Hepatocyte (in vitro differentiated cells): ENCODE measurements at regions not wholly inside any gene's neighbourhood (a gene's known extent, or its start where the extent isn't known, plus 50 kb on each side); places are given as distances from the start of the nearest gene placed in this dataset.

Experiments
- DNase-seq: peaks from one replicate; pipeline ENCODE4 v3.0.0-alpha.2; 2016; ENCODE audit warnings: low spot score
- H2AFZ ChIP-seq: fragments of 200-600 bp; sonication (generic); 2 replicates; pipeline ENCODE4 v1.6.0; 2016; ENCODE audit warnings: antibody characterized with exemption, mild to moderate bottlenecking
- H3K27ac ChIP-seq: fragments of 200-600 bp; sonication (generic); 2 replicates; pipeline ENCODE4 v1.5.1; 2016; ENCODE audit warnings: mild to moderate bottlenecking
- H3K27me3 ChIP-seq: fragments of 200-600 bp; sonication (generic); 2 replicates; pipeline ENCODE4 v1.6.1; 2016
- H3K36me3 ChIP-seq: fragments of 200-600 bp; sonication (generic); replicated peaks from 2 replicates; pipeline ENCODE4 v1.5.1; 2016; ENCODE audit warnings: low read depth; ENCODE audit not compliant: insufficient read depth
- H3K4me1 ChIP-seq: fragments of 200-600 bp; sonication (generic); 2 replicates; pipeline ENCODE4 v1.5.1; 2016; ENCODE audit warnings: mild to moderate bottlenecking, moderate library complexity; ENCODE audit not compliant: insufficient read depth
- H3K4me2 ChIP-seq: fragments of 200-600 bp; sonication (generic); 2 replicates; pipeline ENCODE4 v1.6.0; 2016
- H3K4me3 ChIP-seq: fragments of 200-600 bp; sonication (generic); 2 replicates; pipeline ENCODE4 v1.5.1; 2016; ENCODE audit warnings: mild to moderate bottlenecking
- H3K79me2 ChIP-seq: fragments of 200-600 bp; sonication (generic); 2 replicates; pipeline ENCODE4 v1.6.0; 2017; ENCODE audit warnings: mild to moderate bottlenecking
- H3K9me2 ChIP-seq: fragments of 200-600 bp; sonication (generic); replicated peaks from 2 replicates; pipeline ENCODE4 v1.6.0; 2017; ENCODE audit warnings: mild to moderate bottlenecking; ENCODE audit not compliant: insufficient read depth
- H3K9me3 ChIP-seq: fragments of 200-600 bp; sonication (generic); 2 replicates; pipeline ENCODE4 v1.5.1; 2016; ENCODE audit warnings: low read depth, mild to moderate bottlenecking
- H4K20me1 ChIP-seq: fragments of 200-600 bp; sonication (generic); 2 replicates; pipeline ENCODE4 v1.6.0; 2016; ENCODE audit warnings: mild to moderate bottlenecking; ENCODE audit not compliant: insufficient read depth, poor library complexity, severe bottlenecking
- CTCF ChIP-seq: fragments of 200-600 bp; sonication (generic); IDR thresholded peaks from 2 replicates; pipeline ENCODE4 v1.5.1; 2016; ENCODE audit warnings: antibody characterized with exemption, mild to moderate bottlenecking; ENCODE audit not compliant: poor library complexity
- EZH2 ChIP-seq: fragments of 200-600 bp; sonication (generic); IDR thresholded peaks from 2 replicates; pipeline ENCODE4 v1.6.1; 2016; ENCODE audit warnings: antibody characterized with exemption, mild to moderate bottlenecking, borderline replicate concordance
- EZH2phosphoT487 ChIP-seq: fragments of 200-600 bp; sonication (generic); IDR thresholded peaks from one replicate; pipeline ENCODE4 v1.6.1; 2018; ENCODE audit warnings: antibody characterized with exemption, mild to moderate bottlenecking, low read depth, moderate library complexity; ENCODE audit not compliant: unreplicated experiment, severe bottlenecking
- WGBS: methylation state at CpG from one replicate; pipeline ENCODE4 v1.1.6; 2016; ENCODE audit warnings: low lambda C conversion rate; ENCODE audit errors: missing lambda C conversion rate; 5-methylcytosine and 5-hydroxymethylcytosine counted together

GRCh38 chr5:87826507-87826906, 413.8 kb upstream of the CCNH start:
- no peaks in the 10 kb centered on the region for H3K27me3 ChIP-seq
- TF ChIP-seq CTCF (no peak), EZH2phosphoT487 (no peak), EZH2 (no peak)
- no peaks in the 10 kb centered on the region for H3K9me3 ChIP-seq
- no peak overlapping the region for H3K4me3 ChIP-seq
- H4K20me1 ChIP-seq, result no peaks in the 10 kb centered on the region
- WGBS, result 55% methylated on average over 3 of the region's 3 CpGs
- no peaks in the 10 kb centered on the region for H3K79me2 ChIP-seq
- H3K4me2 ChIP-seq, result no peak overlapping the region
- H3K36me3 ChIP-seq, result no peaks in the 10 kb centered on the region
- no peak for DNase-seq
- H3K27ac ChIP-seq, result no peak overlapping the region
- no peak overlapping the region for H2AFZ ChIP-seq
- no peaks in the 10 kb centered on the region for H3K4me1 ChIP-seq
- H3K9me2 ChIP-seq, result no peaks in the 10 kb centered on the region

- no peaks in the 10 kb centered on the region for H4K20me1 ChIP-seq
- no peaks in the 10 kb centered on the region for H3K36me3 ChIP-seq
- no peaks in the 10 kb centered on the region for H3K9me2 ChIP-seq
- H3K4me3 ChIP-seq, result no peak overlapping the region
- H3K9me3 ChIP-seq, result no peaks in the 10 kb centered on the region
- H3K27me3 ChIP-seq, result no peaks in the 10 kb centered on the region
- TF ChIP-seq EZH2phosphoT487, result no peak
- DNase-seq, result no peak
- WGBS, result 68% methylated on average over 1 of the region's 1 CpG
- H2AFZ ChIP-seq, result no peak overlapping the region
- no peaks in the 10 kb centered on the region for H3K79me2 ChIP-seq
- H3K4me1 ChIP-seq, result no peaks in the 10 kb centered on the region
- no peak overlapping the region for H3K4me2 ChIP-seq
- H3K27ac ChIP-seq, result no peak overlapping the region
These were observed 412.9 kb upstream of the CCNH start for GRCh38 chr5:87825583-87825982.

- TF ChIP-seq EZH2phosphoT487, result no peak
- no peak for TF ChIP-seq EZH2
- no peak for TF ChIP-seq CTCF
- no peak for DNase-seq
- Histone ChIP-seq H3K36me3 (no peaks in the 10 kb centered on the region), H3K9me3 (no peaks in the 10 kb centered on the region), H4K20me1 (no peaks in the 10 kb centered on the region), H3K27me3 (no peaks in the 10 kb centered on the region), H3K79me2 (no peaks in the 10 kb centered on the region), H3K27ac (no peak overlapping the region), H3K4me2 (no peak overlapping the region), H3K4me3 (no peak overlapping the region), H3K4me1 (no peaks in the 10 kb centered on the region), H3K9me2 (no peaks in the 10 kb centered on the region), H2AFZ (no peak overlapping the region)
These were observed 395.1 kb upstream of the CCNH start for GRCh38 chr5:87807783-87808182.

- Histone ChIP-seq H3K4me2 (no peak overlapping the region), H4K20me1 (no peaks in the 10 kb centered on the region), H3K4me3 (no peak overlapping the region), H3K4me1 (no peaks in the 10 kb centered on the region), H3K27ac (no peak overlapping the region), H3K36me3 (no peaks in the 10 kb centered on the region), H3K9me2 (no peaks in the 10 kb centered on the region), H3K9me3 (no peaks in the 10 kb centered on the region), H2AFZ (no peak overlapping the region), H3K27me3 (peaks cover 3% of the 10 kb centered on the region), H3K79me2 (no peaks in the 10 kb centered on the region)
- no peak for DNase-seq
- no peak for TF ChIP-seq EZH2
- no peak for TF ChIP-seq EZH2phosphoT487
- TF ChIP-seq CTCF, result no peak
These were observed 390.6 kb upstream of the CCNH start for GRCh38 chr5:87803352-87803751.
